IMR-90 (cell line): ENCODE measurements at regions not wholly inside any gene's neighbourhood (a gene's known extent, or its start where the extent isn't known, plus 50 kb on each side); places are given as distances from the start of the nearest gene placed in this dataset.
"Not testable (repeated sequence)": the region's sequence is repeated elsewhere in the genome, so short reads cannot be mapped to it uniquely, and the experiment has no call there.

Experiments
- ATAC-seq: fragments of 200-7000 bp; cut with Tn5 transposase; 2 replicates; pipeline ENCODE4 v1.9.1; 2020; ENCODE audit warnings: low read depth, mild to moderate bottlenecking, moderate library complexity
- BruUV-seq: library from RNA; stranded (reverse); fragments of 400-500 nt; replicated peaks from 2 replicates; lab custom pipeline; 2021; lab: Mats Ljungman, UMichigan
- CTCF ChIA-PET: fragments of 300-600 bp; formaldehyde crosslinking; extraction: SDS; loops from one replicate; lab custom pipeline; 2021; ENCODE audit warnings: antibody characterized with exemption; lab: Yijun Ruan, JAX
- POLR2A ChIA-PET: fragments of 300-600 bp; sonication (Branson Sonifier 250); formaldehyde crosslinking; loops from one replicate; lab custom pipeline; 2022; ENCODE audit warnings: antibody characterized with exemption; ENCODE audit not compliant: unreplicated experiment; lab: Charles Lee
- DNase-seq: peaks from one replicate; pipeline ENCODE4 v3.0.0; 2013
- H2AFZ ChIP-seq: replicated peaks from 2 replicates; pipeline ENCODE3; 2013; ENCODE audit warnings: low read length, mild to moderate bottlenecking; ENCODE audit not compliant: poor library complexity
- H2AK5ac ChIP-seq: 2 replicates; pipeline ENCODE4 v1.6.1; 2013; ENCODE audit warnings: low read depth, low read length, inconsistent platforms
- H2AK9ac ChIP-seq: replicated peaks from 2 replicates; pipeline ENCODE3; 2013; ENCODE audit warnings: mild to moderate bottlenecking, low read depth, low read length, moderate library complexity; ENCODE audit not compliant: poor library complexity
- H2BK120ac ChIP-seq: 2 replicates; pipeline ENCODE4 v1.6.1; 2013; ENCODE audit warnings: low read depth, low read length, inconsistent platforms
- H2BK15ac ChIP-seq: 3 replicates; pipeline ENCODE4 v1.6.1; 2013; ENCODE audit warnings: low read depth, low read length, inconsistent platforms
- H2BK20ac ChIP-seq: 2 replicates; pipeline ENCODE4 v1.6.1; 2013; ENCODE audit warnings: low read depth, mild to moderate bottlenecking, inconsistent platforms, low read length, moderate library complexity
- H2BK5ac ChIP-seq: 2 replicates; pipeline ENCODE4 v1.6.1; 2013; ENCODE audit warnings: mild to moderate bottlenecking, low read depth, low read length, inconsistent platforms; ENCODE audit not compliant: poor library complexity, severe bottlenecking
- H3K14ac ChIP-seq: replicated peaks from 2 replicates; pipeline ENCODE4 v1.6.1; 2013; ENCODE audit warnings: low read depth, low read length, inconsistent platforms
- H3K18ac ChIP-seq: 2 replicates; pipeline ENCODE4 v1.6.1; 2013; ENCODE audit warnings: low read depth, low read length, control low read depth
- H3K23ac ChIP-seq: 2 replicates; pipeline ENCODE4 v1.6.1; 2013; ENCODE audit warnings: low read depth, low read length, inconsistent platforms
- H3K27ac ChIP-seq: 2 replicates; pipeline ENCODE4 v1.5.1; 2013; ENCODE audit warnings: mild to moderate bottlenecking, control low read depth, low read length; ENCODE audit not compliant: insufficient read depth
- H3K27me3 ChIP-seq: 2 replicates; pipeline ENCODE4 v1.6.1; 2013; ENCODE audit warnings: low read length; ENCODE audit not compliant: control insufficient read depth, insufficient read depth
- H3K36me3 ChIP-seq: 2 replicates; pipeline ENCODE4 v1.6.1; 2013; ENCODE audit warnings: low read length, mixed read lengths; ENCODE audit not compliant: control insufficient read depth, insufficient read depth
- H3K4ac ChIP-seq: 2 replicates; pipeline ENCODE4 v1.6.1; 2013; ENCODE audit warnings: low read depth, low read length, inconsistent platforms
- H3K4me1 ChIP-seq: 2 replicates; pipeline ENCODE4 v1.6.1; 2013; ENCODE audit warnings: low read length, mixed read lengths; ENCODE audit not compliant: control insufficient read depth, insufficient read depth
- H3K4me2 ChIP-seq: 2 replicates; pipeline ENCODE4 v1.6.1; 2013; ENCODE audit warnings: low read depth, mild to moderate bottlenecking, control low read depth, low read length, moderate library complexity
- H3K4me3 ChIP-seq: 2 replicates; pipeline ENCODE4 v1.5.1; 2013; ENCODE audit warnings: low read depth, mild to moderate bottlenecking, control low read depth, low read length, moderate library complexity; ENCODE audit not compliant: insufficient read depth
- H3K56ac ChIP-seq: 2 replicates; pipeline ENCODE4 v1.6.1; 2013; ENCODE audit warnings: low read length, inconsistent platforms; ENCODE audit not compliant: insufficient read depth; ENCODE audit errors: extremely low read depth
- H3K79me1 ChIP-seq, 2 experiments: 2 replicates each; pipeline ENCODE4 v1.6.1; 2013; ENCODE audit warnings: low read length in 2 of 2, inconsistent platforms in 1 of 2, low read depth in 1 of 2
- H3K9ac ChIP-seq: 2 replicates; pipeline ENCODE4 v1.6.1; 2013; ENCODE audit warnings: low read depth, low read length, control low read depth
- H3K9me1 ChIP-seq: 2 replicates; pipeline ENCODE4 v1.6.1; 2013; ENCODE audit warnings: low read length, inconsistent platforms; ENCODE audit not compliant: insufficient read depth
- H3K9me3 ChIP-seq: 2 replicates; pipeline ENCODE4 v1.6.1; 2013; ENCODE audit warnings: low read length; ENCODE audit not compliant: control insufficient read depth, insufficient read depth
- H4K20me1 ChIP-seq: 2 replicates; pipeline ENCODE4 v1.6.1; 2013; ENCODE audit warnings: low read length, inconsistent platforms; ENCODE audit not compliant: insufficient read depth
- H4K5ac ChIP-seq: 2 replicates; pipeline ENCODE4 v1.6.1; 2013; ENCODE audit warnings: mild to moderate bottlenecking, low read depth, low read length, control low read depth
- H4K8ac ChIP-seq, 2 experiments: 2 replicates each; pipeline ENCODE4 v1.6.1; 2013; ENCODE audit warnings: low read depth in 2 of 2, low read length in 2 of 2, control low read depth in 1 of 2, inconsistent platforms in 1 of 2
- H4K91ac ChIP-seq: 2 replicates; pipeline ENCODE4 v1.6.1; 2013; ENCODE audit warnings: low read depth, low read length, inconsistent platforms; ENCODE audit not compliant: insufficient read depth
- WGBS, 2 experiments: methylation state at CpG; one replicate each; pipeline versions ENCODE4 v1.1.5 to v1.1.7; 2013; ENCODE audit warnings: missing lambda C conversion rate in 2 of 2; ENCODE audit not compliant: insufficient read length in 1 of 2; ENCODE audit errors: extremely low coverage in 2 of 2; 5-methylcytosine and 5-hydroxymethylcytosine counted together
- dilution Hi-C: fragments of 300-500 bp; cut with HindIII; formaldehyde crosslinking; loops from one replicate; pipeline ENCODE4 v1.14.3; 2018; ENCODE audit warnings: low sequenced_read_pairs; ENCODE audit not compliant: unreplicated experiment
- in situ Hi-C: fragments of 300-500 bp; cut with MboI; formaldehyde crosslinking; loops from 3 replicates; pipeline ENCODE4 v1.14.3; 2019; ENCODE audit warnings: low sequenced_read_pairs, inconsistent platforms, mixed read lengths
- intact Hi-C: fragments of 100-400 bp; cut with micrococcal nuclease; formaldehyde crosslinking; loops from 2 replicates; pipeline ENCODE4 v1.10.0; 2022

GRCh38 chr5:50537534-50537933, 96.4 kb upstream of the EMB start:
- H2AK5ac ChIP-seq, H3K4me1 ChIP-seq, H3K18ac ChIP-seq, H3K9me3 ChIP-seq, H2BK120ac ChIP-seq, H3K9ac ChIP-seq, POLR2A ChIA-PET, H4K8ac ChIP-seq, H3K14ac ChIP-seq, H4K20me1 ChIP-seq, H2BK15ac ChIP-seq, ATAC-seq, CTCF ChIA-PET, H3K4me2 ChIP-seq, dilution Hi-C loops, H2AK9ac ChIP-seq, H3K56ac ChIP-seq, H3K4me3 ChIP-seq, H3K4ac ChIP-seq, intact Hi-C loops, H3K27ac ChIP-seq, H2BK5ac ChIP-seq, H3K9me1 ChIP-seq, H3K36me3 ChIP-seq, BruUV-seq, in situ Hi-C loops, H2AFZ ChIP-seq, H3K79me1 ChIP-seq, H3K23ac ChIP-seq, H3K27me3 ChIP-seq, H4K91ac ChIP-seq, H4K5ac ChIP-seq, DNase-seq, H2BK20ac ChIP-seq: not testable (repeated sequence)
- whole genome bisulfite sequencing, 2 experiments = no CpG with 5 or more reads among the region's 1 CpG
